ENCODE measurements at regions not wholly inside any gene's neighbourhood (a gene's known extent, or its start where the extent isn't known, plus 50 kb on each side); places are given as distances from the start of the nearest gene placed in this dataset.

GRCh38 chr5:117519957-117520500, 945.4 kb upstream of the SEMA6A start:
- WGBS, 2 donors (ENCODE audit: low coverage in 1 of 2): 61 to 70% methylated on average over 2 to 3 of the region's 3 CpGs
- peaks cover 0 to 8% (median 0%) of the 10 kb centered on the region in 3 donors for H3K9me3 ChIP-seq
- H3K27me3 ChIP-seq: no peaks in the 10 kb centered on the region
- TF ChIP-seq POLR2A (IDR thresholded peaks at IDR 0.05) (no peak), POLR2AphosphoS5 (IDR thresholded peaks at IDR 0.05) (no peak), CTCF (IDR thresholded peaks at IDR 0.05) (no peak), EP300 (IDR thresholded peaks at IDR 0.05) (no peak)
- H3K27ac ChIP-seq: no peak overlapping the region
- ATAC-seq: no peak
- H3K4me1 ChIP-seq: no peaks in the 10 kb centered on the region
- no peak overlapping the region for H3K4me3 ChIP-seq
- H3K36me3 ChIP-seq: no peaks in the 10 kb centered on the region

GRCh38 chr5:117504305-117504704, 929.7 kb upstream of the SEMA6A start:
- no peaks in the 10 kb centered on the region for H3K27me3 ChIP-seq
- no peaks in the 10 kb centered on the region for H3K36me3 ChIP-seq
- TF ChIP-seq POLR2A (IDR thresholded peaks at IDR 0.05) (no peak), CTCF (IDR thresholded peaks at IDR 0.05) (no peak), EP300 (IDR thresholded peaks at IDR 0.05) (no peak)
- no peaks in the 10 kb centered on the region for H3K9me3 ChIP-seq
- no peak overlapping the region for H3K4me3 ChIP-seq
- 65 to 85% methylated on average over 2 of the region's 2 CpGs for WGBS, 2 donors (ENCODE audit: low coverage in 1 of 2)
- no peaks in the 10 kb centered on the region for H3K4me1 ChIP-seq
- no peak for ATAC-seq
- no peak overlapping the region for H3K27ac ChIP-seq

DNA sequence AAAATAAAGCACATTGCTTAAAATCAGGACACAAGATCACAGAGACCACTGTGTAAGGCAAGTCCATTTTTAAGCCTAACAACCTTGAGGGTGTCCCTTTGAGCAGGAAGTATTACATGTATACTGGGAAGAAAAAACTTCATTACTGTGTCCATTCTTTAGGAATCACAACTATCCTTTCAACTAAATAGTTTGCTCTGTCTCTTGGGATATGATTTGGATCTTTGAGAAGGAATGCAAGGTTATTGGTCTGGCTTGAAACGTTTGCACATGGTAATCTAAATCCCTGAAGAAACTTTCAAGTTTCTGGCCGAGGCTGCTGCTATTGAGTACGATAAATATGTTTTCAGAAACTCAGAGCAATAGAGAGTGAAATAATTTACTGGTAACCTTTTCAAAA, 923.0 kb upstream of the SEMA6A start:
- Histone ChIP-seq H3K4me1 (no peaks in the 10 kb centered on the region), H3K9me3 (peaks cover 0 to 4% (median 0%) of the 10 kb centered on the region in 3 donors), H3K27ac (no peak overlapping the region), H3K27me3 (no peaks in the 10 kb centered on the region), H3K36me3 (no peaks in the 10 kb centered on the region), H3K4me3 (no peak overlapping the region)
- ATAC-seq: no peak
- no peak for TF ChIP-seq CTCF (IDR thresholded peaks at IDR 0.05)
- no peak for TF ChIP-seq EP300 (IDR thresholded peaks at IDR 0.05)
- TF ChIP-seq POLR2A (IDR thresholded peaks at IDR 0.05): no peak
- no peak for TF ChIP-seq POLR2AphosphoS5 (IDR thresholded peaks at IDR 0.05)
- WGBS, 2 donors (ENCODE audit: low coverage in 1 of 2): 14 to 22% methylated on average over 1 to 3 of the region's 3 CpGs

- 80% methylated on average over 1 of the region's 1 CpG for WGBS, 2 donors (ENCODE audit: low coverage in 1 of 2)
- no peaks in the 10 kb centered on the region for H3K4me1 ChIP-seq
Observed at GRCh38 chr5:117496801-117497200, 922.2 kb upstream of the SEMA6A start.

More at GRCh38 chr5:117496801-117497200, 922.2 kb upstream of the SEMA6A start:
- H3K4me3 ChIP-seq: no peak overlapping the region
- peaks cover 0 to 4% (median 0%) of the 10 kb centered on the region in 3 donors for H3K9me3 ChIP-seq
- no peaks in the 10 kb centered on the region for H3K27me3 ChIP-seq
- no peak overlapping the region for H3K27ac ChIP-seq
- ATAC-seq: no peak
- TF ChIP-seq POLR2AphosphoS5 (IDR thresholded peaks at IDR 0.05): no peak
- TF ChIP-seq EP300 (IDR thresholded peaks at IDR 0.05): no peak
- no peak for TF ChIP-seq CTCF (IDR thresholded peaks at IDR 0.05)
- TF ChIP-seq POLR2A (IDR thresholded peaks at IDR 0.05): no peak
- H3K36me3 ChIP-seq: no peaks in the 10 kb centered on the region
